Stimulated activated CD8-positive, alpha-beta memory T cell treated with anti-CD3 and anti-CD28 coated beads, Interleukin-15, amount 100 ng/mL, for 24 hours (primary cell): ENCODE measurements at regions not wholly inside any gene's neighbourhood (a gene's known extent, or its start where the extent isn't known, plus 50 kb on each side); places are given as distances from the start of the nearest gene placed in this dataset.

Experiments used
- DNase-seq: peaks from one replicate; pipeline ENCODE4 v3.0.0-alpha.2; 2020; ENCODE audit warnings: low read depth

- DNase-seq: no peak
Measured at GRCh38 chr2:111691164-111691875, 192.7 kb downstream of the ANAPC1 start.

GRCh38 chr2:111692311-111692710 is 191.7 kb downstream of the ANAPC1 start:
- no peak for DNase-seq

DNA sequence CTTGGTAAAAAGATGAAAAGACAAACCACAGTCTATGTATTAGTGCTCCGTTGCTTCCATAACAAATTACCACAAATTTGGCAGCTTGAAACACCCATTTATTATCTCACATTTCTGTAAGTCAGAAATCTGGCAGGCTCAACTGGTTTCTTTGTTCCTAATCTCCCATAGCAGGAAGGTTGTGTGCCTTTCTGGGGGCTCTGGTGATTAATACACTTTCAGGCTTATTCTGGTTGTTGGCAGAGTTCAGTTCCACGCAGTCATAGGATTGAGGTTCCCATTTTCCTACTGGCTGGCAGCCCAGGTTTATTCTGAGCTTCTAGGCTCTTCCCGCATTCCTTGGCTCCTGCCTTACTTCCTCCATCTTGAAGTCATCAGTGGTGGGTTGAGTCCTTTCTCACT is 189.3 kb downstream of the ANAPC1 start:
- no peak for DNase-seq

DNA sequence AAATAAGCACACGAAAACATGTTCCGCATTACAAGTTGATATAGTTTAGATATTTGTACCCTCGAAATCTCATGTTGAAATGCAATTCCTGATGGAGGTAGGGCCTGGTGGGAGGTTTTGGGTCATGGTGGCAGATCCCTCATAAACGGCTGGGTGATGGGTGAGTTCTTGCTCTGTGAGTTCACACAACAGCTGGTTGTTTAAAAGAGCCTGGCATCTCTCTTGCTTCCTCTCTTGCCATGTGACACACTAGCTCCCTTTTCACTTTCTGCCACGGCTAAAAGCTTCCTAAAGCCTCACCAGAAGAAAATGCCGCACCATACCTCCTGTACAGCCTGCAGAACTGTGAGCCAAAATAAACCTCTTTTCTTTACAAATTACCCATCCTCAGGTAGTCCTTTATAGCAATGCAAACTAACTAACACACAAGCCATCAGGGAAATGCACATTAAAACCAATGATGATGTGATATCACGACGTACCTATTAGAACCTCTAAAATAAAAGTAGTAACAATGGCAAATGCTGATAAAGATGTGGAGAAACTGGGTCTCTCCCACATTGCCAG is 188.5 kb downstream of the ANAPC1 start:
- no peak for DNase-seq

DNA sequence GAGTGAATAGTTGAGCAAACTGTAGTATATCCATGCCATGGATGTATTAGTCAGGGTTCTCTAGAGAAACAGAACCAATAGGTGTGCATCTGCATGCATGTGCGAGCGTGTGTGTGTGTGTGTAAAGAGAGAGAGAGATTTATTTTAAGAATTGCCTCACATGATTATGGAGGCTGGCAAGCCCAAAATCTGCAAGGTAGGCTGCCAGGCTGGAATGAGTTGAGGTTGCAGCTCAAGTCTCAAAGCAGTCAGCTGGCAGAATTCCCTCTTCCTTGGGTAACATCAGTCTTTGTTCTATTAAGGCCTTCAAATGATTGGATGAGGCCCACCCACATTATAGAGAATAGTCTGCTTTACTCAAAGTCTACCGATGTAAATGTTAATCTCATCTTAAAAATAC is 187.8 kb downstream of the ANAPC1 start:
- DNase-seq: no peak

- DNase-seq: no peak
Measured at GRCh38 chr2:111697560-111697959, 186.4 kb downstream of the ANAPC1 start.

DNA sequence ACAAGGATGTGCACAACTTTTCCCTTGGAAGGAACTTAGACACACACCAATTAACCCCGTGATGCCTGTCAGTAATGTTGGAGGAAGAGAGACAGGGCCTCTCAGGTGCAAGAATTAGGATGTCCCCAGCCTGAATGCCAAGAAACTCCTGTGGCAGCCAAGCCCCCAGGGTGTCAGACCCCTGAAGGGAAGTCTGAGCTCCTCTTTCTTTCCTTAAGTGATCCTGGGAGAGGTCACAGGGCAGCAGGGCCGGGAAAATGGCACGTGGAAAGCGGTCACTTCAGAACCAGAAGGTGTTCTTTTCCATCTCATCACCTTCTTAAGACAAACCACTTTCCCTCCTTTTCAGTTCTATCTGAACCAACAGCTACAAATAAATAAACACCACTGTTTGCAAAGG is 185.9 kb downstream of the ANAPC1 start:
- no peak for DNase-seq

DNA sequence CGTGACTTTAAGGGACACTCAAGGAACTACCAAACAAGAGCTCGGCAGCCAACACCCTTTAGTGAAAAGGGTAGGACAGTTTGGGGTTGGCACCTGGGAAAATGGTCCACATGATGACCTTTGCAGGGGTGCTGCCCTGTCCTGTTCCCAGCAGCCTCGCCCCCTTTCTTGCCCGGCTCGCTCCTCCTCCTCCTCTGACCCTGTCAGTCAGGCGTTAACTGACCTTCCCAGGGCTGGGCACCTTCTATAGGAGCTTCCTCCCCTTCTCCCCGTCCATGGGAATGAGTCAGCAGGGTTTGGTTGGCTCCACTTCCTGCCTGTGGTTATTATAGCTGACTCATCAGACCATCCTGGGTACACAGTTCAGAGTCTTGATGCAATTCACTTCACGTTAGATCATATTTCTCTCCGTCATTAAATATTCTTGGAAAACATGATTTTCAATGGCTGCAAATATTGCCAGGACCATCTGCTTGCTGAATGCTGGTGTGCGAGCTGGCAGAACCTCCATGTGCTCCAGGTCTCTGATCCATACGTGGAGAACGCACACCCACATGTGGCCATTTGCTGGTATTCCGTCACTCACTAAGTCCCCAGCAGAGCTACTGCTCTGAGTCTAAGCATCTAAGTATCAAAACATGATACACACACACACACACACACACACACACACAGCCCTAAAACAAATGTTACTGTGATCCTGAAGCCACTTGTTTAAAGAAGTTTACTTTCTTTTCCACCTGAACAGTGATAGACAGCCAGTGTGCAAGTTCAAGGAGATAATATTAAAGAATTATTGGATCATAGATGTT is 185.0 kb downstream of the ANAPC1 start:
- DNase-seq: no peak

DNA sequence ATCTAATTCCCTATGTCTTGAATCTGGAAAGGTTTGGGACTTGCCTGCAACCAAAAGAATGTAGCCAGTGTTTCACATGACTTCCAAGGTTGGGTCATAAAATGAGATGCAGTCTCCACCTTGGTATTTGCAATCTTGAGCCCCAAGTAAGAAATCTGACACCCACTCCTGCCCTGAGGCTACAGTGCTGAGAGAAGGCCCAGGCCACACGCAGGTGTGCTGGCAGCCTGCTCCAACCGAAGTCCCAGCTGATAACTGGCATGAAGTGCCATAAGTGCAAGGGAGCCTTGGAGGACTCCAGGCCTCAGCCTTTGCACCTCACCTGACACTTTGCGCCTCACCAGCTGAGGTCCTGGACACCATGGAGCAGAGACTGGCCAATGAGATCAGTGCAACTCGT is 182.7 kb downstream of the ANAPC1 start:
- DNase-seq: no peak

DNA sequence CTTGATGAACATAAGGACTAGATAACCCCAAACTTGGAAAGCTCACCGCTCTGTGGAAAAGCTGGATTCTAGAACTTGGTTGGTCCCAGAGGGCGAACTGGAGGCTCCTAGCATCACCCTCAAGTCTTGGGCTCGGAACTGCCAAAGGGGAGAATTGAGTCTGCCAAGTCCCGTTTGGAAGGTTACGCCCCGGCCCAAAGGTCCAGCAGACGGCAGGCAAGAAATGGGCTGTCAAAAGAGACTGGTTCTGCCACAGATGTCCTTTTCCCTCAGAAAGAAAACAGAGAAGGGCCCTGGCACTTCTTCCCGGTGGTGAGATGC is 182.2 kb downstream of the ANAPC1 start:
- no peak for DNase-seq

DNA sequence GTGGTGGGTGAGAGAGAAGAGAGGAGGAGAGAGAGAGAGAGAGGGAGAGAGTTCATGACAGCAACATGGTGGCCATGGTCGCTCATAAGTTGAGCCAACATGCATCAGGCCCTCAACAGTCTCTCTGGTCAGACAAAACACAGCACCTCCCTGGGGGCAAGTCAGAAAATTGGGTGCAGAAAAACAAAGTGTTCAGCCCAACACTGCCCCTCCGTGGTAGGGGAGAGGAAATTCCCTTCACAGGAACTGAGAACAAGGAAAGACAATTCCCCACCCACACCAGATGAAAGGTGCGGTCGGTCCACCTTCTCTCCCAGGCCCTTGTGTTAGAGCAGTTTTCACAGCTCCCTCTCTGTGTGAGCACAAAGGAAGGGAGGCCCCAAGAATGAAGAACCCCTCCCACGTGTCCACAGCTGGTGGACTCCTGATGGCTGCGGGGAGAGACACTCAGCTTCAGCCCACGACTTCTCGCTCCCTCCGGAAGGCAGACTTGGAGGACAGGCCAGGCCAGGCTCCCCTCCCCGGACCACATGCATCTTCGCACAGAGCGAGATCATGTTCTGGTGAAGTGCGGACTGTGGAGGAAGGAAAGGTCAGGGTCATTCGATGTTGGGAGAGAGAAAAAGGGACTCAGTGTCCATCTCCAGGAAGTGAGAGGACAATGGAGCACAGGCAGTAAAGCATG is 181.7 kb downstream of the ANAPC1 start:
- no peak for DNase-seq

DNA sequence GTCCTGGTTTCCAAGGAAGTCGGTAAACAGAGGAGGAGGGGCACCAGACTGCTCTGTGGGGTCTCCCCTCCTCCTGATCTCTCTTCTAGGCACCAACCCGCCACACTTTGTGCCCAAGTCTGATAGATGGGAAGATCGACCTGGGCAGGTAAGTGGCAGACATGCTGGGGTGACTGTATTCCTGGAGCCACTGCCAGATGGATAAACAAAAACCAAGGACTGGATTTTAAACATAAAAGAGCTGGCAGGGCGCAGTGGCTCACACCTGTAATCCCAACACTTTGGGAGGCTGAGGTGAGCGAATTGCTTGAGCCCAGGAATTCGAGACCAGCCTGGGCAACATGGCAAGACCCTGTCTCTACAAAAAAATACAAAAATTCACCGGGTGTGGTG is 181.2 kb downstream of the ANAPC1 start:
- no peak for DNase-seq

DNA sequence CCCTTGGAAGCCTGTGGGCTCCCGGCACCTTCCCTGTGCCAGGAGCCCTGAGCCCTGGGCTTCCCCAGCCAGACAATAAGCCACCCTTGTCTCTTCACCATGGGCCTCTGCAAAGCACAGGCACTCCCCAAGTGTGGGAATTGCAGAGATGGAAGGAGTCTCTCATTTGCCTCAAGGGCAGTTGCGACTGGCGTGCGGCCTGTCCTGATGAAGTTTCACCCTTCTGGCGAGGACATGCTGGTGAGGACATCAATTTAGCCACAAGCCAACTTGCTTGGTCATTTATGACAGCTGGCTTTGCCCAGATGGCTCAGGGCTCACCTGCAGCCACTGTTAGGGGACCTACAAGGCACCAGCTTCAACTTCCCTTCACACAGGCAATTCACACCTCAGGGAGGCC is 180.2 kb downstream of the ANAPC1 start:
- DNase-seq: no peak

GRCh38 chr2:111704246-111704645 is 179.7 kb downstream of the ANAPC1 start:
- DNase-seq: no peak

DNA sequence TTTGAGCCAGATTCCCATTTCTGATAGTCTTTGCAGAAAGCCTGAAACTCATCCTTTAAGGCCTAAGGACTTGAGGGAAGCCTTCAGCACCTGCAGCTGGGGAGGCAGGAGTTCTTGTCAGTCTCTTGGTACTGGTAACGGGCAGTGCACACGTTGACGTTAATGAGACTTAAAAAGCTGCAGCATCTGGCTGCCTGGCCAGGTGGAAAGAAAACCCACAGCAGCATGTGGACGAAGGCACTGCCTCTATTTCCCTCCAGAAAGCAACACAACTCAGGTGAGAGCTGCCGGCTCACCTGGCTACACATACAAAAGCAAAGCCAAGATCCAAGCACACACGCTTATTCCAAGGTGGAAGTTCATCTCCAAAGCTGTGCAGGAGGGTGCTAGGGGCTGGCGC is 178.8 kb downstream of the ANAPC1 start:
- no peak for DNase-seq

DNA sequence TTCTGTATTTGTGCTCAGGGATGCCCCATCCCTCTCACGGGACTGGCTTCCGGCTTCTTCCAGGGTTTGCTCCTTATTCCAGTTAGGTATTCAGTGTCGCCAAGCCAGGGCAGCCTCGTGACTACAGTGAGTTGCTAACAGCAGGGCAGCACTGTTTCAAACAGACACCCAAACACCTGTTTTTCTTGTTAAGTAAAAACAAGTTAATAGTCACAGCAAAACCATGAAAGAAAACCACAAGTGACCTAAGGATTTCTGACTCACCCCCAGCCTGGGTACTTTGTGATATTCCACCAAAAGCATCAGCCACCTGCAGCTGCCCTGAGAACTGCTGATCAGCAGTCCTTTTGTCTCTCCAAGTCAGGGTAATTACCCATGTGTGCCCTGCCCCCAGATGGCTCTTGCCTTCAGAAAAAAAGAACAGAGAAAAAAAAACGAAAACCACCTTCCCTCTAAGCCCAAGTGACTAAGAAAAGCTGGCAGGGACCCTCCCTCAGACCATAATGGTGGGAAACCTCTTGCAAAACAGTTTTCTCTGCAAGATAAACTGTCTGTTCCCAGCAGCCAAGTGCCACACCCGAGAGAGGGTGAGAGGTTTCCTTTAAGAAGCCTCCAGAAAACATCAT is 178.2 kb downstream of the ANAPC1 start:
- DNase-seq: no peak

DNA sequence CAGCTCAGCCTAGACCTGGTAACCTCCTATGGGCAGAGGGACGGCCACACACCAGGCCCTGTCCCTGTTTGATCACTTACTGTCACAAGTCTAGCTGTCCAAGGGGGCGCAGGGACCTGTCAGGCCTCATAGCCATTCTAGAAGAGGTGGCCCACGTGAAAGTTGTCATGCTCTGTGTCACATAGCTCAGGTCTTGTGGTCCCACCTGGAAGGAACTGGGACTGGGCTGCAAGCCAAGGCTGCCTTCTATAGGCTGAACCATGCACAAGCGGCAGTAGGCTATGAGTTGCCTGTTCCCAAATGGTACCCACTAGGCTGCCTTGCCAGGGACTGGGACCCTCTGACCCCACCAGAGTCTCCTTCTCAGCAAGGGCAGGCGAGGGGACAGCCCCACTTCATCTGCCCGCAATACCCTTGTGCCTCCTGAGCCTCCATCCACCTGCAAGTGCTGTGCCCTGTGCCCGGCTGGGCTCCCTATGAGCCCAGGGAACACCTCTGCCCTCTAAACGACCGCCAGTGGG is 177.5 kb downstream of the ANAPC1 start:
- no peak for DNase-seq

- no peak for DNase-seq
Measured at GRCh38 chr2:111707700-111708099, 176.3 kb downstream of the ANAPC1 start.

- DNase-seq: no peak
Measured at GRCh38 chr2:111708476-111709180, 175.4 kb downstream of the ANAPC1 start.

GRCh38 chr2:111709321-111709720 is 174.7 kb downstream of the ANAPC1 start:
- no peak for DNase-seq

GRCh38 chr2:111710085-111710484 is 173.9 kb downstream of the ANAPC1 start:
- DNase-seq: no peak

DNA sequence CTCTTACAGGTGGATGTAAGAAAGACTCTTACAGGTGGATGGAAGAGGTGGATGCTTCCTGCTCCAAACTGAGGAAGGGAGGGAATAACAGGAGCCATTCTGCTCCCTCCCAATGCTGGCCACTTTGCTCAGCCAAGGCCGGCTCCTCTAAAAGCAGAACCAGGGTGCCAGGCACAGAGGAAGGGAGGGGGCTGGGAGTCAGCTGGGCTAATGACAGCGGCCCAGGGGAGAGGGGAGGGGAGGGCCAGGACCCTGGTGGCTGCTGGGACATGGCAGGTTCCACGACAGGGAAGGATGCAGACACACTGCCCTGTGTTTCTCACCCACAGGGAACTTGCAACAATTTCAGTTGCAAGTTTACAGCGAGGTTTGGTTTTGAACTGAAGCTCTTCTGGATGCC is 173.4 kb downstream of the ANAPC1 start:
- DNase-seq: no peak
